ENCODE measurements at regions not wholly inside any gene's neighbourhood (a gene's known extent, or its start where the extent isn't known, plus 50 kb on each side); places are given as distances from the start of the nearest gene placed in this dataset.

- TF ChIP-seq AR (CRISPR knock-in tag; IDR thresholded peaks at IDR 0.05) (no peak), ZNF281 (CRISPR knock-in tag; IDR thresholded peaks at IDR 0.05) (no peak), CTCF (IDR thresholded peaks at IDR 0.05) (no peak), SMAD4 (CRISPR knock-in tag; IDR thresholded peaks at IDR 0.05) (no peak), ZNF317 (CRISPR knock-in tag; IDR thresholded peaks at IDR 0.05; ENCODE audit: borderline replicate concordance, low read depth) (no peak), OVOL2 (CRISPR knock-in tag; IDR thresholded peaks at IDR 0.05; ENCODE audit: borderline replicate concordance) (no peak), ERG (CRISPR knock-in tag; IDR thresholded peaks at IDR 0.05) (no peak)
Observed at GRCh38 chr18:44047585-44047984, 633.1 kb upstream of the SETBP1 start (continued).

GRCh38 chr18:44048435-44048834, 632.3 kb upstream of the SETBP1 start:
- H3K36me3 Mint-ChIP-seq = peaks cover 4% of the 10 kb centered on the region; the same call in 1 of the 2 replicates
- H3K4me3 Mint-ChIP-seq = no peak overlapping the region
- DNase-seq (ENCODE audit: low spot score) (no peak), ATAC-seq (no peak)
- peaks cover 42% of the 10 kb centered on the region for H3K4me1 Mint-ChIP-seq
- no peaks in the 10 kb centered on the region for H3K27me3 Mint-ChIP-seq (ENCODE audit: low read depth)
- H3K9me3 Mint-ChIP-seq = peaks cover 11% of the 10 kb centered on the region
- no peak overlapping the region for H3K27ac Mint-ChIP-seq
- CTCF ChIA-PET = no interaction called here
- POLR2A ChIA-PET = no interaction called here
- no peak for TF ChIP-seq ZNF263 (CRISPR knock-in tag; IDR thresholded peaks at IDR 0.05; ENCODE audit: low read depth)
- no peak for TF ChIP-seq ZNF671 (CRISPR knock-in tag; IDR thresholded peaks at IDR 0.05)
- TF ChIP-seq ZNF281 (CRISPR knock-in tag; IDR thresholded peaks at IDR 0.05) = no peak
- no peak for TF ChIP-seq MAX (CRISPR knock-in tag; IDR thresholded peaks at IDR 0.05)
- no peak for TF ChIP-seq KAT7 (CRISPR knock-in tag; IDR thresholded peaks at IDR 0.05; ENCODE audit: borderline replicate concordance)
- TF ChIP-seq E2F1 (CRISPR knock-in tag; IDR thresholded peaks at IDR 0.05) = no peak
- TF ChIP-seq CBFB (CRISPR knock-in tag; IDR thresholded peaks at IDR 0.05; ENCODE audit: low read depth) = no peak
- TF ChIP-seq CTCF (IDR thresholded peaks at IDR 0.05) = no peak
- TF ChIP-seq AFF4 (CRISPR knock-in tag; IDR thresholded peaks at IDR 0.05; ENCODE audit: borderline replicate concordance) = no peak
- no peak for TF ChIP-seq IRF2 (CRISPR knock-in tag; IDR thresholded peaks at IDR 0.05; ENCODE audit: borderline replicate concordance, low read depth)
- no peak for TF ChIP-seq SMAD3 (CRISPR knock-in tag; IDR thresholded peaks at IDR 0.05; ENCODE audit: borderline replicate concordance)
